SU-DHL-6 (cell line): ENCODE measurements at regions not wholly inside any gene's neighbourhood (a gene's known extent, or its start where the extent isn't known, plus 50 kb on each side); places are given as distances from the start of the nearest gene placed in this dataset.

Experiments used
- CTCF ChIP-seq: fragments of 200-600 bp; sonication (generic); IDR thresholded peaks from one replicate; pipeline ENCODE4 v1.5.1; 2017; ENCODE audit warnings: antibody characterized with exemption, mild to moderate bottlenecking, low read length, moderate library complexity; ENCODE audit not compliant: insufficient read depth, poor library complexity, severe bottlenecking
- EZH2phosphoT487 ChIP-seq: fragments of 200-600 bp; sonication (generic), shearing (Covaris generic); conservative IDR thresholded peaks from 2 replicates; pipeline ENCODE4 v1.6.1; 2018; ENCODE audit warnings: mild to moderate bottlenecking, antibody characterized with exemption, low read length, moderate library complexity, mixed read lengths

DNA sequence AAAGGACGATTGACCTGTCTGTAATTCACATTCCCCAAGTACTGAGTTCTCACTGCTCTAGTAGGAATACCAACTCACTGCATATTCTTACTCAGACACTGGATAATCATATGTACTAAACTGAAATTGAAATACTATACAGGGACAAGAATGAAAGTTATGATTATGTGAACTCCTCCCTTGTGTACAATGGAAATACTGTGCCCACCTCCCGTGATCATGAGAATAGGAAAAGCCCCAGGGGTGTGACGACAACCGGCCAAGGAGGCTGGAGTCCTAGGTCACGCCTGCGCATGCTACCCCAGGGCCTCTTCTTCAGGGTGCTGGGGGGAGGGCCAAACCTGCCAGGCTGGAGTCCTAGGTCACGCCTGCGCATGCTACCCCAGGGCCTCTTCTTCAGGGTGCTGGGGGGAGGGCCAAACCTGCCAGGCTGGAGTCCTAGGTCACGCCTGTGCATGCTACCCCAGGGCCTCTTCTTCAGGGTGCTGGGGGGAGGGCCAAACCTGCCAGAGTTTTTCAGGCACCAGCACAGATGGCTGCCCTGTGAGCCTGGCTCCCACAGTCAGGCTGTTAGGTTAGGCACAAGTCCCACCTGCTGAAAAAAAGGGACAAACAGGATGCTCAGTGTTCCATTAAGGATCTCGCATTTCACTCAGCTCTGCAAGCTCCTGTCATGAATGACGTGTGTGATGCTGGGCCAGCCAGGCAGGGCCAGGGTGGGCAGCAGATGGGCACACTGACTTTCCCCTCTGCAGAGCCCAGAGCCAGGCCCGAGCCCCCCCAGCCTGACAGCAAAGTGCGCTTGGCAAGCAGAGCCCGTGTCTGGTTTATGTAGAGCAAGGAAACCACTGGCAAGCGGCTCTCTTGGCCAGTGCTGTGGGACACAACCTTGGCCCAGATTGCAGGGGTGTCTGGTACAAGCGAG, 107.7 kb downstream of the FOXF2 start:
- TF ChIP-seq CTCF (no peak), EZH2phosphoT487 (no peak)
